ENCODE measurements at regions not wholly inside any gene's neighbourhood (a gene's known extent, or its start where the extent isn't known, plus 50 kb on each side); places are given as distances from the start of the nearest gene placed in this dataset.
"Not testable (repeated sequence)": the region's sequence is repeated elsewhere in the genome, so short reads cannot be mapped to it uniquely, and the experiment has no call there.

GRCh38 chr1:190685676-190686075, 208.0 kb upstream of the BRINP3 start:
- dilution Hi-C loops (cut with MboI; ENCODE audit: extremely low pct_ligation_motif_present, low sequenced_read_pairs), result no loop called here
- DNase-seq (ENCODE audit: low read depth, low spot score) (no peak), FAIRE-seq (no peak)
- TF ChIP-seq CTCF (optimal IDR thresholded peaks at IDR 0.05 in 1 of 3, IDR thresholded peaks at IDR 0.05 in 1 of 3, conservative IDR thresholded peaks at IDR 0.05 in 1 of 3; ENCODE audit: extremely low read depth in 1 of 3, insufficient read depth in 2 of 3, low read length in 3 of 3), result no peak
- TF ChIP-seq EZH2 (IDR thresholded peaks at IDR 0.05; ENCODE audit: low read length), result no peak
- Histone ChIP-seq H3K4me3 (ENCODE audit: control insufficient read depth in 2 of 3, extremely low read depth in 1 of 3, insufficient read depth in 2 of 3, low read depth in 1 of 3, low read length in 3 of 3) (no peak overlapping the region), H3K27ac (ENCODE audit: control insufficient read depth, insufficient read depth, low read length) (no peak overlapping the region), H4K20me1 (ENCODE audit: control insufficient read depth, extremely low read depth, insufficient read depth, low read length) (no peaks in the 10 kb centered on the region), H3K4me1 (ENCODE audit: control insufficient read depth, extremely low read depth, insufficient read depth, low read length) (no peaks in the 10 kb centered on the region), H3K9me1 (ENCODE audit: control insufficient read depth, extremely low read depth, insufficient read depth, low read length) (no peaks in the 10 kb centered on the region), H3K27me3 (ENCODE audit: control insufficient read depth, extremely low read depth, insufficient read depth, low read length) (no peaks in the 10 kb centered on the region), H3K9me3 (ENCODE audit: control insufficient read depth, low read depth, low read length) (no peaks in the 10 kb centered on the region), H3K9ac (ENCODE audit: control insufficient read depth, extremely low read depth, insufficient read depth, low read length) (no peak overlapping the region), H3K79me2 (ENCODE audit: control insufficient read depth, insufficient read depth, low read length) (no peaks in the 10 kb centered on the region), H3K36me3 (ENCODE audit: control insufficient read depth in 2 of 2, extremely low read depth in 1 of 2, insufficient read depth in 2 of 2, low read length in 2 of 2) (no peaks in the 10 kb centered on the region), H2AFZ (ENCODE audit: control insufficient read depth, low read length) (no peak overlapping the region), H3K4me2 (ENCODE audit: control insufficient read depth, extremely low read depth, insufficient read depth, low read depth, low read length) (no peak overlapping the region)

GRCh38 chr1:190688096-190688495, 210.4 kb upstream of the BRINP3 start:
- no peak for DNase-seq (ENCODE audit: low read depth, low spot score)

GRCh38 chr1:190698488-190698887, 220.8 kb upstream of the BRINP3 start:
- H3K27me3 ChIP-seq (ENCODE audit: control insufficient read depth, extremely low read depth, insufficient read depth, low read length); DNase-seq (ENCODE audit: low read depth, low spot score); H3K9ac ChIP-seq (ENCODE audit: control insufficient read depth, extremely low read depth, insufficient read depth, low read length); H2AFZ ChIP-seq (ENCODE audit: control insufficient read depth, low read length); H3K4me2 ChIP-seq (ENCODE audit: control insufficient read depth, extremely low read depth, insufficient read depth, low read depth, low read length); H3K4me3 ChIP-seq (ENCODE audit: control insufficient read depth in 2 of 3, extremely low read depth in 1 of 3, insufficient read depth in 2 of 3, low read depth in 1 of 3, low read length in 3 of 3); H3K4me1 ChIP-seq (ENCODE audit: control insufficient read depth, extremely low read depth, insufficient read depth, low read length); H3K36me3 ChIP-seq (ENCODE audit: control insufficient read depth in 2 of 2, extremely low read depth in 1 of 2, insufficient read depth in 2 of 2, low read length in 2 of 2); H4K20me1 ChIP-seq (ENCODE audit: control insufficient read depth, extremely low read depth, insufficient read depth, low read length); H3K9me1 ChIP-seq (ENCODE audit: control insufficient read depth, extremely low read depth, insufficient read depth, low read length); dilution Hi-C loops (cut with MboI; ENCODE audit: extremely low pct_ligation_motif_present, low sequenced_read_pairs); H3K27ac ChIP-seq (ENCODE audit: control insufficient read depth, insufficient read depth, low read length); H3K9me3 ChIP-seq (ENCODE audit: control insufficient read depth, low read depth, low read length); H3K79me2 ChIP-seq (ENCODE audit: control insufficient read depth, insufficient read depth, low read length); FAIRE-seq: not testable (repeated sequence)

More at GRCh38 chr1:190688096-190688495, 210.4 kb upstream of the BRINP3 start:
- Histone ChIP-seq H3K27me3 (ENCODE audit: control insufficient read depth, extremely low read depth, insufficient read depth, low read length) (no peaks in the 10 kb centered on the region), H3K9ac (ENCODE audit: control insufficient read depth, extremely low read depth, insufficient read depth, low read length) (no peak overlapping the region), H3K9me1 (ENCODE audit: control insufficient read depth, extremely low read depth, insufficient read depth, low read length) (no peaks in the 10 kb centered on the region), H3K4me1 (ENCODE audit: control insufficient read depth, extremely low read depth, insufficient read depth, low read length) (no peaks in the 10 kb centered on the region), H3K36me3 (ENCODE audit: control insufficient read depth in 2 of 2, extremely low read depth in 1 of 2, insufficient read depth in 2 of 2, low read length in 2 of 2) (no peaks in the 10 kb centered on the region), H3K4me2 (ENCODE audit: control insufficient read depth, extremely low read depth, insufficient read depth, low read depth, low read length) (no peak overlapping the region), H3K27ac (ENCODE audit: control insufficient read depth, insufficient read depth, low read length) (no peak overlapping the region), H3K4me3 (ENCODE audit: control insufficient read depth in 2 of 3, extremely low read depth in 1 of 3, insufficient read depth in 2 of 3, low read depth in 1 of 3, low read length in 3 of 3) (no peak overlapping the region), H3K9me3 (ENCODE audit: control insufficient read depth, low read depth, low read length) (no peaks in the 10 kb centered on the region), H2AFZ (ENCODE audit: control insufficient read depth, low read length) (no peak overlapping the region), H4K20me1 (ENCODE audit: control insufficient read depth, extremely low read depth, insufficient read depth, low read length) (no peaks in the 10 kb centered on the region), H3K79me2 (ENCODE audit: control insufficient read depth, insufficient read depth, low read length) (no peaks in the 10 kb centered on the region)
- no peak for TF ChIP-seq CTCF (optimal IDR thresholded peaks at IDR 0.05 in 1 of 3, IDR thresholded peaks at IDR 0.05 in 1 of 3, conservative IDR thresholded peaks at IDR 0.05 in 1 of 3; ENCODE audit: extremely low read depth in 1 of 3, insufficient read depth in 2 of 3, low read length in 3 of 3)
- TF ChIP-seq EZH2 (IDR thresholded peaks at IDR 0.05; ENCODE audit: low read length), result no peak
- no peak for FAIRE-seq
- dilution Hi-C loops (cut with MboI; ENCODE audit: extremely low pct_ligation_motif_present, low sequenced_read_pairs), result no loop called here

Data from keratinocyte (primary cell).